Germinal center (tissue), 1 donor: ENCODE measurements at regions not wholly inside any gene's neighbourhood (a gene's known extent, or its start where the extent isn't known, plus 50 kb on each side); places are given as distances from the start of the nearest gene placed in this dataset.

Experiments used
- DNase-seq: peaks from one replicate; pipeline ENCODE4 v3.0.0; 2012; ENCODE audit warnings: mixed read lengths, low spot score

- DNase-seq, result no peak
These were observed 2330.1 kb downstream of the PCDH9 start for GRCh38 chr13:64900039-64900438.

- no peak for DNase-seq
These were observed 2345.2 kb downstream of the PCDH9 start for GRCh38 chr13:64884976-64885375.

- no peak for DNase-seq
These were observed 2353.0 kb downstream of the PCDH9 start for GRCh38 chr13:64877176-64877575.

GRCh38 chr13:64871742-64872141 is 2358.4 kb downstream of the PCDH9 start:
- DNase-seq, result no peak

GRCh38 chr13:64869539-64869938 is 2360.6 kb downstream of the PCDH9 start:
- no peak for DNase-seq

GRCh38 chr13:64867856-64868255 is 2362.3 kb downstream of the PCDH9 start:
- DNase-seq, result no peak

GRCh38 chr13:64866331-64866730 is 2363.8 kb downstream of the PCDH9 start:
- no peak for DNase-seq

GRCh38 chr13:64855506-64855905 is 2374.6 kb downstream of the PCDH9 start:
- no peak for DNase-seq

- DNase-seq, result no peak
These were observed 2380.1 kb downstream of the PCDH9 start for GRCh38 chr13:64850017-64850416.

GRCh38 chr13:64849196-64849595 is 2380.9 kb downstream of the PCDH9 start:
- no peak for DNase-seq

GRCh38 chr13:64847767-64848166 is 2382.4 kb downstream of the PCDH9 start:
- DNase-seq, result no peak

GRCh38 chr13:64845110-64845509 is 2385.0 kb downstream of the PCDH9 start:
- DNase-seq, result no peak

- DNase-seq, result no peak
These were observed 2411.1 kb downstream of the PCDH9 start for GRCh38 chr13:64819081-64819480.

GRCh38 chr13:64817691-64818090 is 2412.4 kb downstream of the PCDH9 start:
- DNase-seq, result no peak

GRCh38 chr13:64810750-64811149 is 2419.4 kb downstream of the PCDH9 start:
- DNase-seq, result no peak

- DNase-seq, result no peak
These were observed 2421.4 kb downstream of the PCDH9 start for GRCh38 chr13:64808704-64809103.

- no peak for DNase-seq
These were observed 2428.4 kb downstream of the PCDH9 start for GRCh38 chr13:64801768-64802167.

GRCh38 chr13:64798422-64798821 is 2431.7 kb downstream of the PCDH9 start:
- no peak for DNase-seq

- DNase-seq, result no peak
These were observed 2436.5 kb downstream of the PCDH9 start for GRCh38 chr13:64793592-64793991.

GRCh38 chr13:64793131-64793530 is 2437.0 kb downstream of the PCDH9 start:
- DNase-seq, result no peak

GRCh38 chr13:64791373-64791772 is 2438.8 kb downstream of the PCDH9 start:
- DNase-seq, result no peak

GRCh38 chr13:64782466-64782865 is 2447.7 kb downstream of the PCDH9 start:
- no peak for DNase-seq

- no peak for DNase-seq
These were observed 2452.1 kb downstream of the PCDH9 start for GRCh38 chr13:64778002-64778401.

- no peak for DNase-seq
These were observed 2455.2 kb downstream of the PCDH9 start for GRCh38 chr13:64774915-64775314.

- no peak for DNase-seq
These were observed 2459.4 kb downstream of the PCDH9 start for GRCh38 chr13:64770743-64771142.
